Endodermal cell (in vitro differentiated cells): ENCODE measurements at regions not wholly inside any gene's neighbourhood (a gene's known extent, or its start where the extent isn't known, plus 50 kb on each side); places are given as distances from the start of the nearest gene placed in this dataset.

ENCODE experiments used
- DNase-seq: peaks from one replicate; pipeline ENCODE4 v3.0.0-alpha.2; 2017
- H3K27ac ChIP-seq: 2 replicates; pipeline ENCODE4 v1.5.1; 2013; ENCODE audit warnings: mild to moderate bottlenecking, low read depth, low read length, moderate library complexity
- H3K27me3 ChIP-seq: 2 replicates; pipeline ENCODE4 v1.6.1; 2013; ENCODE audit warnings: mild to moderate bottlenecking, low read length, moderate library complexity; ENCODE audit not compliant: insufficient read depth, control insufficient read depth, poor library complexity, severe bottlenecking
- H3K36me3 ChIP-seq: 2 replicates; pipeline ENCODE4 v1.7.0; 2013; ENCODE audit warnings: mild to moderate bottlenecking, low read length, moderate library complexity; ENCODE audit not compliant: control insufficient read depth, insufficient read depth
- H3K4me1 ChIP-seq: one replicate; pipeline ENCODE4 v1.7.0; 2013; ENCODE audit warnings: low read length; ENCODE audit not compliant: control insufficient read depth, insufficient read depth
- H3K4me3 ChIP-seq: 2 replicates; pipeline ENCODE4 v1.5.1; 2013; ENCODE audit warnings: mild to moderate bottlenecking, low read length, moderate library complexity
- H3K9ac ChIP-seq: 2 replicates; pipeline ENCODE4 v1.6.1; 2013; ENCODE audit warnings: mild to moderate bottlenecking, low read length, moderate library complexity; ENCODE audit not compliant: poor library complexity, severe bottlenecking; ENCODE audit errors: extremely low read depth
- H3K9me3 ChIP-seq: 2 replicates; pipeline ENCODE4 v1.6.1; 2013; ENCODE audit warnings: mild to moderate bottlenecking, low read length, moderate library complexity; ENCODE audit not compliant: control insufficient read depth
- H3K27ac Mint-ChIP-seq: 2 replicates; pipeline ENCODE4 v1.8.0; 2020; ENCODE audit warnings: mixed read lengths
- H3K27me3 Mint-ChIP-seq: 2 replicates; pipeline ENCODE4 v1.8.0; 2021; ENCODE audit warnings: mild to moderate bottlenecking, mixed read lengths; ENCODE audit not compliant: insufficient read depth
- H3K36me3 Mint-ChIP-seq: 2 replicates; pipeline ENCODE4 v1.8.0; 2020; ENCODE audit warnings: low read depth, mixed read lengths
- H3K4me1 Mint-ChIP-seq: 2 replicates; pipeline ENCODE4 v1.8.0; 2020; ENCODE audit warnings: mixed read lengths
- H3K4me3 Mint-ChIP-seq: 2 replicates; pipeline ENCODE4 v1.8.0; 2020; ENCODE audit warnings: mild to moderate bottlenecking, moderate library complexity, mixed read lengths
- H3K9me3 Mint-ChIP-seq: 2 replicates; pipeline ENCODE4 v1.8.0; 2020; ENCODE audit warnings: mild to moderate bottlenecking, mixed read lengths
- WGBS, 2 experiments: methylation state at CpG; one replicate each; pipeline versions ENCODE4 v1.1.5 to v1.1.7; 2013; ENCODE audit warnings: missing lambda C conversion rate in 2 of 2, mixed read lengths in 1 of 2; ENCODE audit not compliant: insufficient coverage in 1 of 2, insufficient read length in 1 of 2; 5-methylcytosine and 5-hydroxymethylcytosine counted together
- TF ChIP-seq, protein P1 (sequence below): fragments of 200-600 bp; sonication (generic); conservative IDR thresholded peaks from 2 replicates; pipeline ENCODE4 v1.5.0; 2021; ENCODE audit warnings: antibody characterized with exemption, mild to moderate bottlenecking

GRCh38 chr3:86629511-86629910, 361.4 kb downstream of the VGLL3 start:
- TF ChIP-seq, protein P1, sequence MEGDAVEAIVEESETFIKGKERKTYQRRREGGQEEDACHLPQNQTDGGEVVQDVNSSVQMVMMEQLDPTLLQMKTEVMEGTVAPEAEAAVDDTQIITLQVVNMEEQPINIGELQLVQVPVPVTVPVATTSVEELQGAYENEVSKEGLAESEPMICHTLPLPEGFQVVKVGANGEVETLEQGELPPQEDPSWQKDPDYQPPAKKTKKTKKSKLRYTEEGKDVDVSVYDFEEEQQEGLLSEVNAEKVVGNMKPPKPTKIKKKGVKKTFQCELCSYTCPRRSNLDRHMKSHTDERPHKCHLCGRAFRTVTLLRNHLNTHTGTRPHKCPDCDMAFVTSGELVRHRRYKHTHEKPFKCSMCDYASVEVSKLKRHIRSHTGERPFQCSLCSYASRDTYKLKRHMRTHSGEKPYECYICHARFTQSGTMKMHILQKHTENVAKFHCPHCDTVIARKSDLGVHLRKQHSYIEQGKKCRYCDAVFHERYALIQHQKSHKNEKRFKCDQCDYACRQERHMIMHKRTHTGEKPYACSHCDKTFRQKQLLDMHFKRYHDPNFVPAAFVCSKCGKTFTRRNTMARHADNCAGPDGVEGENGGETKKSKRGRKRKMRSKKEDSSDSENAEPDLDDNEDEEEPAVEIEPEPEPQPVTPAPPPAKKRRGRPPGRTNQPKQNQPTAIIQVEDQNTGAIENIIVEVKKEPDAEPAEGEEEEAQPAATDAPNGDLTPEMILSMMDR: no peak
- no peaks in the 10 kb centered on the region for H3K4me1 ChIP-seq
- H3K9ac ChIP-seq: no peak overlapping the region
- Mint-ChIP-seq H3K27me3 (no peaks in the 10 kb centered on the region), H3K27ac (no peak overlapping the region), H3K36me3 (no peaks in the 10 kb centered on the region), H3K4me1 (peaks cover 5% of the 10 kb centered on the region), H3K9me3 (no peaks in the 10 kb centered on the region), H3K4me3 (no peak overlapping the region)
- H3K9me3 ChIP-seq: no peaks in the 10 kb centered on the region
- no peak overlapping the region for H3K4me3 ChIP-seq
- H3K27ac ChIP-seq: no peak overlapping the region
- no peak for DNase-seq
- 91% methylated on average over 4 of the region's 4 CpGs; no CpG with 5 or more reads in 1 of the 2 experiments for whole genome bisulfite sequencing, 2 experiments
- H3K27me3 ChIP-seq: no peaks in the 10 kb centered on the region
- no peaks in the 10 kb centered on the region for H3K36me3 ChIP-seq

GRCh38 chr3:86624192-86624591, 366.8 kb downstream of the VGLL3 start:
- H3K27me3 Mint-ChIP-seq: no peaks in the 10 kb centered on the region

DNA sequence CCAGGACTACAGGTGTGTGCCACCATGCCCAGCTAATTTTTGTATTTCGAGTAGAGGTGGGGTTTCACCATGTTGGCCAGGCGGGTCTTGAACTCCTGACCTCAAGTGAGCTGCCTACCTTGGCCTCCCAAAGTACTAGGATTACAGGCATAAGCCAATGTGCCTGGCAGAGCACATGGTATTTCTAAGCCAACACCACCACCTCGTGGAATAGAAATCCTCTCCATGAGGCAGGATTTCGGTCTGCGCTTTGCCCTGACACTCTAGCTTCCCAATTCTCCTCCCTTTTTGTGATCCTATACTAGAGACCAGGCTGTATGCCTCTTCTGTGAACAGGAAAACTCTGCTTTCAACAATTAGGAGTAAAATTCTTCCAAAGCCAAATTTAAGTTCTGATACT, 372.2 kb downstream of the VGLL3 start:
- Histone ChIP-seq H3K27ac (no peak overlapping the region), H3K4me3 (no peak overlapping the region), H3K9me3 (no peaks in the 10 kb centered on the region), H3K4me1 (no peaks in the 10 kb centered on the region), H3K9ac (no peak overlapping the region), H3K27me3 (no peaks in the 10 kb centered on the region), H3K36me3 (no peaks in the 10 kb centered on the region)
- WGBS, 2 experiments: 74 to 88% methylated on average over 3 to 5 of the region's 5 CpGs
- TF ChIP-seq, protein P1: no peak
- DNase-seq: no peak
- no peak overlapping the region for H3K27ac Mint-ChIP-seq
- H3K9me3 Mint-ChIP-seq: peaks cover 8% of the 10 kb centered on the region
- no peaks in the 10 kb centered on the region for H3K4me1 Mint-ChIP-seq
- H3K4me3 Mint-ChIP-seq: no peak overlapping the region
- no peaks in the 10 kb centered on the region for H3K36me3 Mint-ChIP-seq
- H3K27me3 Mint-ChIP-seq: no peaks in the 10 kb centered on the region

More at GRCh38 chr3:86624192-86624591, 366.8 kb downstream of the VGLL3 start:
- TF ChIP-seq, protein P1: no peak
- Histone ChIP-seq H3K27me3 (no peaks in the 10 kb centered on the region), H3K4me1 (no peaks in the 10 kb centered on the region), H3K9me3 (no peaks in the 10 kb centered on the region), H3K4me3 (no peak overlapping the region), H3K27ac (no peak overlapping the region), H3K36me3 (no peaks in the 10 kb centered on the region), H3K9ac (no peak overlapping the region)
- no peak for DNase-seq
- Mint-ChIP-seq H3K27ac (no peak overlapping the region), H3K9me3 (no peaks in the 10 kb centered on the region), H3K36me3 (no peaks in the 10 kb centered on the region), H3K4me1 (peaks cover 5% of the 10 kb centered on the region), H3K4me3 (no peak overlapping the region)
- WGBS, 2 experiments: 91 to 100% methylated on average over 2 of the region's 2 CpGs
